ENCODE measurements at regions not wholly inside any gene's neighbourhood (a gene's known extent, or its start where the extent isn't known, plus 50 kb on each side); places are given as distances from the start of the nearest gene placed in this dataset.

- DNase-seq = no peak
Observed at GRCh38 chr3:148187296-148187695, 510.4 kb upstream of the AGTR1 start.

DNA sequence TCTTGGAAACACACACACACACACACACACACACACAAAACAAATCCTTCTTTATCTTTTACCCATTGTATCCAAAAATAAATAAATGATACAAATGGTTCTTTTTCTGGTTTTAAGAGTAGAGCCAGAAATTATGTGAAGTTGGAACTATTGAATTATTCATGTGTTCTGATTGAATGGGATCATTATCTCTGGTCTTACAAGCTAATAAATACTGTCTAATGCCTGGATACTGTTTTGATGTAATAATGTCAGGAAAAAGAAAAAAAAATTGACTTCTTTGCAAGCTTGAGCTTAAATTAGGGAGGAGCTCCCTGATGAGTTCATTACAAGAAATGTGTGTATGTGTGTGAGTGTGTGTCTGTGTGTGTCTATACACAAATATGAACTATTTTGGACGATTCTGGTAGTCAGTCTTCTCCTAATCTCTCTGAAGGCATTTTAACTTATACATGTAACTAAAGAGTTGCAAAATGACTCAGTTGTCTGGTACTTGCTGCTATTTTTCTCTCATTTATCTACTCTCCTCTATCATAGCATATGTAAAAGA, 507.2 kb upstream of the AGTR1 start:
- DNase-seq = no peak

- DNase-seq = no peak
Observed at GRCh38 chr3:148191966-148192365, 505.7 kb upstream of the AGTR1 start.

DNA sequence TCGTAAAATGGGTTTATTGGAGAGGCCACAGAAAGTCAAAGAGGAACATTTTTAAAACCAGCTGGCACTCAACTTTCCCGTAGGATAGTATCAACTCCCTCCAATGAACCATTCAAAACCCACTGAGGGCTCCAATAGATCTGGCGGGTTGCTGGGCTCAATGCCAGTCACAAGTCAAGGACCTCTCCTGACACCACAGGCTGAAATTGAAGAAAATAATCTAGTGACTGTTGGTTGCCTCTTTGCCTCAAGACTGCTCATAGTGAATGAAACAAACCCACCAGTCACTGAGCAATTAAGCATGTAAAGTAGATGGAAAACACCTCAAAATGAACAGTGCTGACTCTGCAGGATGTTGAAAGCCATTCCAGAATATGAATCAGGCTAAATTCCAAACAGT, 500.6 kb upstream of the AGTR1 start:
- no peak for DNase-seq

DNA sequence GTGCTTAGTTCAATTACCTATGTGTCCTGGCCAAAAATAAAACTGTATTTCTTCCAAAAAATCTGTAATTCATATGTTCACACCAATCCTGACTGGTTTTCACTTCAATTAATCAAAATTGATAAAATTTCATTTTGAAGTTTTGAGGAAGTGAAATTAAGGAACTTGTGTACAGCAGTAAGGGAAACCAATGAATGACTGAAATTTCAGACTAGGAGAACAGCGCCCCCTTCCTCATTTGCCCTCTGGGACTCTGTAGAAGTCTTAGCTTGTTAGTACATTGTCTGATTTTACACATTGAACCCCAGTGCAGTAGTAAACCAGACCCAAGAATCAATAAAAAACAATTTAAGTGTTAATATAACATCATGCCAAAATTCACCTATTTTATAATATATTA, 495.3 kb upstream of the AGTR1 start:
- no peak for DNase-seq

DNA sequence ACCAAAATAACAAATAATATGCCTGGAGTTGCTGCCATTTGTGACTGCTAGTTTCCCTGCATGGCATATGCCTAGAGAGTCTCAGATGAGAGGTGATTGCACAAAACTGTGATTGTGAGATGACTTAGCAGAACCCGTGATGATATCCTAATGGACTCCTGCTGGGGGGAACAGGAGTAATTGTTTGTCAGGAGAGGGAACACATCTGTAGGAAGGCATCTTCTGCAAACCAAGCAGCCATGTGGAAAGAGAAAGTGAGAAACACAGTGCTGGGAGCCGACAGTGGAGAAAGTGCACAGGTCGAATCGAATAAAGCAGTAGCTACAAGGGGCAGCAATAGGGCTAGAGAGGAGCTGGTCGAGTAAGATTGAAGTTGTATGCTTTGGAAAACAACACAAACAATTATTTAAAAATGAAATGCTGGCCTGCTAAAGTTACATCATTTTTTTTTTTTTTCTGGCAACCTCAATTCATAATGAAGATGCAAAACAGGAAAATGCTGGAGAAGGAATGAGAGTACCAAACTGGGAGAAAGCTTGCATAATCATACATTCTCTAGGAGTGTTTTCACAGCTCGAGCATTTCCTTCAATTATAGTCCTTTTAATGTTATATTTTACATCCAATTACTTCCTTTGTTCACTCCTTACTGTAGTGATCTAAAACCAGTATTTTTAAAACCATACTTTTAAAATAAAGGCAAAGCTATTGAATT, 494.2 kb upstream of the AGTR1 start:
- DNase-seq = no peak

GRCh38 chr3:148204131-148204530, 493.6 kb upstream of the AGTR1 start:
- no peak for DNase-seq

- no peak for DNase-seq
Observed at GRCh38 chr3:148205977-148206376, 491.7 kb upstream of the AGTR1 start.

DNA sequence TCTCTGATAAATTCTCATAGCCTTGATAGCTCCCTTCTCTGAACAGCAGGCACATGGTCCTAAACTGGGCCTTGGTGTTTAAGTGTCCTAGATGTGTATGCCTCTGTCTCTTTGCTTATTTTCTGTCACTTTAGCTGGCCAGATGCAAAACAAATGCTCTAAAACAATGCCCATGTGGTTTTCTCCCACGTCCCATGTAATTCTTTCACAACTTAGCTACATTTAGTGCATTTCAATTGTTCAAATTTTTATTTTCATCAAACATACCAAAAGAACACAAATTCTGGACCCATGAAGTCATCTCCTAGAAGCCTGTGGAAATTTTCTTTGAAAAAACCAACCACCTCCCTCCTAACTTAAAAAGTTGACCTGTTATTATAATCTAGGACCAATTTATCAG, 491.3 kb upstream of the AGTR1 start:
- no peak for DNase-seq

- no peak for DNase-seq
Observed at GRCh38 chr3:148208975-148209374, 488.7 kb upstream of the AGTR1 start.

DNA sequence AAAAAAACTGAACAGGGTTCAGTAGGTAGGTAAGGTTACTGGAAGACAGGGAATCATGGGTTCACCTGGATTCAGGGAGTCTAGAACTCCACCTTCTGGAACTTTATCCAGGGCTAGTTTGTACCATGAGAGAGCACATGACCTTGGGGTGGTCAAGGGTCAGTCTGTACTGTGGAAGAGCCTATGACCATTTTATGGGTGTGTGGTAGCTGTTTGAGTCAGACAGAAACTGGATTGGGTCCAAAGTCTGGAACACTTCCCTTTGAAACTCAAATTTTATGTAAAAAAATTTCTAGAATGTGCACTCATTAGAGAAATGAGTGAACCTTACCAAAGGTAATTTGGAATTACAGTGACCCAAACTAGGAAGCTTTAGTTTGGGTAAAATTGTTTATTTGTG, 486.0 kb upstream of the AGTR1 start:
- DNase-seq = no peak

DNA sequence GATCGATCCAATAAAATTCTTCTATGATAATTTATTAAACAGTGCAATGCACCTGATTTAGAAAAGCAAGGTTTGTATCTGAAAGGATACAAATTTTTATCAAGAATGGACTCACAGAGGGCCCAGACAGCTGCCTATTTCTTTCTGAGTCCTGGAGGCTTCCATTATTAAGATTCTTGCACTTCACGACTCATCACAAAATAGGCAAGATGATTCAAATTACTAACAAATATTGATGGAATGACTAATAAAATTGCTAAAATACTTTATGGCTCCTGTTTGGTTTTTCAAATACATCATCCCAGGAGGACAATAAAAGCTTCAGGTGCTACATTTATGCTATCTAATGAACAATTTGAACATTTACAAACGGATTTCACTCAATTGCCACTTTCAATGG, 483.0 kb upstream of the AGTR1 start:
- DNase-seq = no peak

- DNase-seq = no peak
Observed at GRCh38 chr3:148217317-148217716, 480.4 kb upstream of the AGTR1 start.

GRCh38 chr3:148218222-148218621, 479.5 kb upstream of the AGTR1 start:
- no peak for DNase-seq

DNA sequence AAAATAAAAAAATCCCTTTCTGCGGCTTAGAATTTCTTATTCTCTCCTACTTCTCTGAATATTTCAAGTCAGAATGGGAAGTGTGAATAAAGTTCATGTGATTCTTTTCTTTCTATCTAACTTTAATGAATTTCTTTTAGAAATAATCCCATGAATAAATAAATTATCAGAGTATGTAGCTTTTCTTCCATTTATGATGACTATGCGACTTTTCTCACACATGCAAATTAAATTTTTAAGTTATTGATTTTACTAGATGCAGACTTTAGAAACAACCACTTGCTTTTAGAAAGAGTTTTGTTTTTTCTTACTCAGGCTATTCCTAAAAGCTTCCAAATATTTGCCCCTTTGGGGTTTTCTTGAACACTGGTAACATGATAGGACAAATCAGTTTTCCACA, 477.7 kb upstream of the AGTR1 start:
- no peak for DNase-seq

DNA sequence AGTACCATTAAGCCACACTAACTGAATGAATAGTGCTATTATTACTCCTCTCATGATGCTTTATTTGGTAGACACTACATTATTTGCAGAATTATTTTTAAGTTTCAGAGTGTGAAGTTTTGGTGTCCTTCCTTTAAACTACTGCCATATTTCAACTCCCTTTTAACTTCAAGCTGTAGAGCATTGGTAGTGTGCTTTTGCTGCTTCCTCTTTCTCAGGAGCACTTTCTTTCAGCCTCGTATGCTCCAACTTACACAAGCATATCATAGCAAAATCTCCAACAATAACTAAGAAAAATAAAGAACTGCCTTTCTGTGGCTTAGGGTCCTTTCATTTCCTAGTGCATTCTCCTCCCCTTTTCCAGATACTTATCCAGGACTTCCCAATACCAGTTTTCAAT, 476.4 kb upstream of the AGTR1 start:
- DNase-seq = no peak

GRCh38 chr3:148223266-148223665, 474.4 kb upstream of the AGTR1 start:
- no peak for DNase-seq

- no peak for DNase-seq
Observed at GRCh38 chr3:148226246-148226645, 471.5 kb upstream of the AGTR1 start.

DNA sequence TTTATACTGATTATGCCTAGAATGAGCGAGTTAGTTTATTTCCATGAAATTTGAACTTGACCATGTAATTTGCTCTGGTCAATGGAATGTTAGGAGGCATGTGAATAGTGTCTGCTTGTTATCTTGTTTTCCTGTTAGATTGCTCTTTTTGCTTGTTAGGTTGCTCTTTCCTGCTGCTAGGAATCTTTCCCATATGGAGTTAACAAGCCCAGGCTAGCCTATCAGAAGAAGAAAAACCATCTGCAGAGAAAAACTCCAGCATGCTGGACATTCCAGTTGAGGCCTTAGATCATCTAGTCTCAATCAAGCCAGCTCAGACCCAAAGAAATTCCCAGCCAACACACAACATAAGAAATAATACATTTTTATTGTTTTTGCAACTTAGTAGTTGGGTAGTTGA, 470.2 kb upstream of the AGTR1 start:
- DNase-seq = no peak

DNA sequence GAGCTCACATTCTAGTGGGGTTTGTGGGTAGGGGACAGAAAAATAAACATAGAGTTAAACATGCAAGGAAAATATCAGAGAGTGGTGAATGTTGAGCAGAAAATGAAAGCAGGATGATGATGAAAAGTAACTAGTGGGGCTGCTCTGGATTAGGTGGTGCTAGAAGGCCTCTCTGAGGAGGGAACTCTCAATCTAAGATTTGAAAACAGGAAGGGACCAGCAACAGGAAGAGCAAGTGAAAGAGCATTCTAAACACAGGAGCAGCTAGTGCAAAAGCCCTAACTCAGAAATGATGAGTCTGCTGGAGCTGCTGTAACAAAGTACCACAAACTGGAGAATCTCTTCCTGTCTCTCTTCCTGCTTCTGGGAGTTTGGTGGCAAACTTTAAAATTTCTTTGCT, 468.6 kb upstream of the AGTR1 start:
- no peak for DNase-seq

GRCh38 chr3:148230473-148230872, 467.2 kb upstream of the AGTR1 start:
- no peak for DNase-seq

GRCh38 chr3:148232389-148232788, 465.3 kb upstream of the AGTR1 start:
- no peak for DNase-seq

- no peak for DNase-seq
Observed at GRCh38 chr3:148233403-148233802, 464.3 kb upstream of the AGTR1 start.

- DNase-seq = no peak
Observed at GRCh38 chr3:148234536-148234935, 463.2 kb upstream of the AGTR1 start.

- no peak for DNase-seq
Observed at GRCh38 chr3:148235566-148235965, 462.1 kb upstream of the AGTR1 start.
